BJ (cell line): ENCODE measurements at regions not wholly inside any gene's neighbourhood (a gene's known extent, or its start where the extent isn't known, plus 50 kb on each side); places are given as distances from the start of the nearest gene placed in this dataset.

ENCODE experiments used
- CTCF ChIA-PET: fragments of 350-600 bp; formaldehyde crosslinking; extraction: SDS; loops from one replicate; lab custom pipeline; 2021; ENCODE audit warnings: antibody characterized with exemption, inconsistent platforms; lab: Yijun Ruan, JAX
- POLR2A ChIA-PET: fragments of 300-600 bp; sonication (Branson Sonifier 250); formaldehyde crosslinking; extraction: SDS; loops from one replicate; lab custom pipeline; 2021; ENCODE audit warnings: antibody characterized with exemption; lab: Charles Lee
- DNase-seq: peaks from one replicate; pipeline ENCODE4 v3.0.0-alpha.2; 2011; ENCODE audit warnings: low read depth
- H3K27me3 ChIP-seq: 2 replicates; pipeline ENCODE4 v1.6.0; 2011; ENCODE audit warnings: low read length; ENCODE audit not compliant: control insufficient read depth, insufficient read depth
- H3K36me3 ChIP-seq: 2 replicates; pipeline ENCODE4 v1.5.1; 2011; ENCODE audit warnings: low read length; ENCODE audit not compliant: control insufficient read depth, insufficient read depth
- H3K4me3 ChIP-seq: 2 replicates; pipeline ENCODE4 v1.5.1; 2011; ENCODE audit warnings: low read depth, mild to moderate bottlenecking, control low read depth, low read length
- TF ChIP-seq, protein P1 (sequence below): IDR thresholded peaks from 2 replicates; pipeline ENCODE4 v1.5.1; 2011; ENCODE audit warnings: low read depth, mild to moderate bottlenecking, control low read depth, inconsistent platforms, low read length, moderate library complexity; ENCODE audit not compliant: insufficient read depth

DNA sequence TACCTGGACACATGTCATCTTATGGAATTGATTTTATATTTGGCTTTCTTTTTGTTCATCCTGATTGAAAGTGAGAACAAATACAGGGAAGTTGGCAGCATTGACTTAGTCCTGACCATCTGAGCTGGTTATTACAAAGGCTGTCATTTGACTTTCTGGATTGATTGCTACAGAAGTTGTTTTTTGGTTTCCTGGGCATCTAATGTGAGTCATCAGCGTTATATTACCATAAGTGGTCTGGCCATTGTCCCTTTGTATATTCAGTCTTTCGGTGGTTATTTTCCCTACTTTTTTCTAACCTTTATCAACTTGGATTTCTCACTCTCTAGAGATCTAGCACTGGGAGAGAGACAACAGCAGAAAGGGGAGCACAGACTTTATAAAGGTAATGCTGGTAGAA is 1646.5 kb downstream of the MRPL39 start:
- ChIA-PET CTCF (no interaction called here), POLR2A (no interaction called here)
- no peak for DNase-seq
- TF ChIP-seq, protein P1, sequence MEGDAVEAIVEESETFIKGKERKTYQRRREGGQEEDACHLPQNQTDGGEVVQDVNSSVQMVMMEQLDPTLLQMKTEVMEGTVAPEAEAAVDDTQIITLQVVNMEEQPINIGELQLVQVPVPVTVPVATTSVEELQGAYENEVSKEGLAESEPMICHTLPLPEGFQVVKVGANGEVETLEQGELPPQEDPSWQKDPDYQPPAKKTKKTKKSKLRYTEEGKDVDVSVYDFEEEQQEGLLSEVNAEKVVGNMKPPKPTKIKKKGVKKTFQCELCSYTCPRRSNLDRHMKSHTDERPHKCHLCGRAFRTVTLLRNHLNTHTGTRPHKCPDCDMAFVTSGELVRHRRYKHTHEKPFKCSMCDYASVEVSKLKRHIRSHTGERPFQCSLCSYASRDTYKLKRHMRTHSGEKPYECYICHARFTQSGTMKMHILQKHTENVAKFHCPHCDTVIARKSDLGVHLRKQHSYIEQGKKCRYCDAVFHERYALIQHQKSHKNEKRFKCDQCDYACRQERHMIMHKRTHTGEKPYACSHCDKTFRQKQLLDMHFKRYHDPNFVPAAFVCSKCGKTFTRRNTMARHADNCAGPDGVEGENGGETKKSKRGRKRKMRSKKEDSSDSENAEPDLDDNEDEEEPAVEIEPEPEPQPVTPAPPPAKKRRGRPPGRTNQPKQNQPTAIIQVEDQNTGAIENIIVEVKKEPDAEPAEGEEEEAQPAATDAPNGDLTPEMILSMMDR: no peak
- H3K36me3 ChIP-seq: no peaks in the 10 kb centered on the region
- no peak overlapping the region for H3K4me3 ChIP-seq
- no peaks in the 10 kb centered on the region for H3K27me3 ChIP-seq

DNA sequence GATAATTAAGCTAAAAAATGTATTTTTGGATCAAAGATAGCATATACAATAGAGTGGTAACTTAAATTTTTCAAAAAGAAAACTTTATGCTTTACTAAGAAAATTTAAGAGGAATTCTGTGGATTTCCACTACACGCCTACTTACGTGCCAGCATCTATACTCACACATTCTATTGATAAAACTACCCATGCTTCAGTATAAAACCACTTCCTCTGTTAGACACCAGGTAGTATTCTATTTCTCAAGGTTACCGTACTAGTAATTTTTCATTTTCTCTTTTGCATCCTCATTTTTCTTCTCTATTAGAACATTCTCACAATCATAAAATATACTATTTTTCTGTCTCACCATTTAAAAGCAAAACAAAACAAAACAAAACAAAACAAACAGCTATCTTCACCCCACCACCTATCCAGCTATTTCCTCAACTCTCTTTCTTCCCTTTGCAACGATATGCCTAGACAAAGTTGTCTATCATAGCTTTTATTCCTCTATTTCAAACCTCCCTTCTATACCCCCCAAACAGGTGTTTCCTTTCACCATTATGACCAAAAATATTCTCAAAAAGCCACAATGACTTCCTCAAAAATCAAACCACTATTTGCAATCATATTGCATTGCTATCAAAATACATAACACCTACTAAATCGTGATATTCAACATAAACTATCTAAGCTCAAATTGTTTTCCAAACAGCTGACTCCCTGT is 1652.0 kb downstream of the MRPL39 start:
- Histone ChIP-seq H3K4me3 (no peak overlapping the region), H3K27me3 (no peaks in the 10 kb centered on the region), H3K36me3 (no peaks in the 10 kb centered on the region)
- TF ChIP-seq, protein P1: no peak
- no peak for DNase-seq
- ChIA-PET POLR2A (no interaction called here), CTCF (no interaction called here)

DNA sequence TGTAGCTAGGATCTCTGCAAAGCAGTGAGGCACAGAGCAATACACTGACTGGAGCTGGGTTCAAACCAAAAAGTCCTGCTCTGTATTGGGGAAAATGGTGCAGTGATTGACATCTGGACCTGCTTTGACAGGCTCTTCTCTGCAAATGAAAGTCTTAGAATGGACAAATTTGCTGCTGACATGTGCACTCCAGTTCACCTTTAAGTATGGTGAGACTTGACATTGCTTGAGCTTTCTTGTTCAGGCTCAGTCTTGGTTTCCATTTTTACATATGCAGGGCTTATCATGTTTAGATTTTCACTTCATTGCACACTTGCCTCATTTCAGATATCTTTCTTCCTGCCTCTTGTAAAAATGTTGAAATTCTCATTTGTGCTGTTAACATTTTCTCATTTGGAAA is 1655.0 kb downstream of the MRPL39 start:
- POLR2A ChIA-PET: no interaction called here
- no peaks in the 10 kb centered on the region for H3K27me3 ChIP-seq
- H3K4me3 ChIP-seq: no peak overlapping the region
- TF ChIP-seq, protein P1: no peak
- H3K36me3 ChIP-seq: no peaks in the 10 kb centered on the region
- CTCF ChIA-PET: no interaction called here
- no peak for DNase-seq

DNA sequence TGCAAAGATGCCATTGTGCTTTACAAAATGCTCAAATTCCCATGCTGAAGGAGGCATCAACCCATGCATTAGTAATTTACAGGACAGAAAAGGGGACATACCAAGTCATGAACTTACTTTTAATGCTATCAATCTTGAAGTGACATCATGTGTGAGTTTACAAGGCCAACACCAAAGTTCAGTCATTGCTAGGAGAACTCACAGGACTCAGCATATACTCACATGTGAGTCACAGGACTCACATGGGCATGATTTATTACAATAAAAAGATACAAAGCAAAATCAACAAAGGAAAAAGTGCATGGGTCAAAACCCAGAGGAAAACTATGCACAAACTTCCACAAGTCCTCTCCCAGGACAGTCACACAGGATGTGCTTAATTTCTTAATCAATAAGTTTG is 1656.0 kb downstream of the MRPL39 start:
- no peak for DNase-seq
- ChIA-PET CTCF (no interaction called here), POLR2A (no interaction called here)
- TF ChIP-seq, protein P1: no peak
- Histone ChIP-seq H3K4me3 (no peak overlapping the region), H3K27me3 (no peaks in the 10 kb centered on the region), H3K36me3 (no peaks in the 10 kb centered on the region)

DNA sequence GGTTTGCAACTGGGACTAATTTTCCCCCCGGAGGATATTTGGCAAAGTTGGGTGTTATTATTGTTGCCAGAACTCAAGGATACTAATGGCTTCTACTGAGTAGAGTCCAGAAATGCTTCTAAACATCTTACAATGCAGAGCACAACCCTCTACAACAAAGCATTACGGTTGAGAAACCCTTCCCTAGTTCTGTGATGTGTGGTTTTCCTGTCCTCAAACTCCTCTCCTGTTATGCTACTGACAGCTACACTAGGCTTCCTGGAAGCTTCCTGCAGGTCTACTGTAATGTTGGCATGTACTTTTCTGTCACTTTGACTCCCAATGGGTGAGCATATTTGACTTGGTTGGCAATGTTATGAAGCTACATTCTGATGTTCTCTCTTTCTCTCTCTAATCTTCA is 1656.9 kb downstream of the MRPL39 start:
- CTCF ChIA-PET: no interaction called here
- POLR2A ChIA-PET: no interaction called here
- TF ChIP-seq, protein P1: no peak
- no peak overlapping the region for H3K4me3 ChIP-seq
- H3K36me3 ChIP-seq: no peaks in the 10 kb centered on the region
- no peak for DNase-seq
- no peaks in the 10 kb centered on the region for H3K27me3 ChIP-seq
